ENCODE measurements at regions not wholly inside any gene's neighbourhood (a gene's known extent, or its start where the extent isn't known, plus 50 kb on each side); places are given as distances from the start of the nearest gene placed in this dataset.

DNA sequence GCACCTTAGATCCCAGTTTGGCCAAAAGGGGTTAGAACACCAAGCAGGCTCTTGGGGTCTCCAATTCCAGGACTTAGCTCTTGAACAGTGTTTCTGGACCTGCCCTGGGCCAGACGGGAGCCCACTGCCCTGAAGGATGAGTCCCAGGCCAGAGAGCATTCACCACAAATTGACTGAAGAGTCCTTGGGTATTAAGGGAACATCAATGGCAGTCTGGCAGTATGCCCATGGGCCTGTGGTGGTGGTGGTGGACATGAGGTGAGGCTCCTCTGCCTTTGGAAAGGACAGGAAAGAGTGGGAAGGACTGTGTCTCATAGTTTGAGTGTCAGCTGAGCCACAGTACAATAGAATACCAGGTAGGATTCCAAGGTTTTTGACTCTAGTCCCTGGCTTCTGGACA, 960.0 kb downstream of the DIPK2A start:
- intact Hi-C loops (cut with DNase I) = no loop called here
- TF ChIP-seq, protein P1, sequence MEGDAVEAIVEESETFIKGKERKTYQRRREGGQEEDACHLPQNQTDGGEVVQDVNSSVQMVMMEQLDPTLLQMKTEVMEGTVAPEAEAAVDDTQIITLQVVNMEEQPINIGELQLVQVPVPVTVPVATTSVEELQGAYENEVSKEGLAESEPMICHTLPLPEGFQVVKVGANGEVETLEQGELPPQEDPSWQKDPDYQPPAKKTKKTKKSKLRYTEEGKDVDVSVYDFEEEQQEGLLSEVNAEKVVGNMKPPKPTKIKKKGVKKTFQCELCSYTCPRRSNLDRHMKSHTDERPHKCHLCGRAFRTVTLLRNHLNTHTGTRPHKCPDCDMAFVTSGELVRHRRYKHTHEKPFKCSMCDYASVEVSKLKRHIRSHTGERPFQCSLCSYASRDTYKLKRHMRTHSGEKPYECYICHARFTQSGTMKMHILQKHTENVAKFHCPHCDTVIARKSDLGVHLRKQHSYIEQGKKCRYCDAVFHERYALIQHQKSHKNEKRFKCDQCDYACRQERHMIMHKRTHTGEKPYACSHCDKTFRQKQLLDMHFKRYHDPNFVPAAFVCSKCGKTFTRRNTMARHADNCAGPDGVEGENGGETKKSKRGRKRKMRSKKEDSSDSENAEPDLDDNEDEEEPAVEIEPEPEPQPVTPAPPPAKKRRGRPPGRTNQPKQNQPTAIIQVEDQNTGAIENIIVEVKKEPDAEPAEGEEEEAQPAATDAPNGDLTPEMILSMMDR (IDR thresholded peaks at IDR 0.05) = no peak
- H3K27me3 ChIP-seq (ENCODE audit: low read depth) = no peaks in the 10 kb centered on the region
- no peak overlapping the region for H3K27ac ChIP-seq
- ATAC-seq (no peak), DNase-seq (no peak)
- H3K4me1 ChIP-seq = no peaks in the 10 kb centered on the region
- no peak overlapping the region for H3K4me3 ChIP-seq
- H3K9me3 ChIP-seq = no peaks in the 10 kb centered on the region
- no peaks in the 10 kb centered on the region for H3K36me3 ChIP-seq

DNA sequence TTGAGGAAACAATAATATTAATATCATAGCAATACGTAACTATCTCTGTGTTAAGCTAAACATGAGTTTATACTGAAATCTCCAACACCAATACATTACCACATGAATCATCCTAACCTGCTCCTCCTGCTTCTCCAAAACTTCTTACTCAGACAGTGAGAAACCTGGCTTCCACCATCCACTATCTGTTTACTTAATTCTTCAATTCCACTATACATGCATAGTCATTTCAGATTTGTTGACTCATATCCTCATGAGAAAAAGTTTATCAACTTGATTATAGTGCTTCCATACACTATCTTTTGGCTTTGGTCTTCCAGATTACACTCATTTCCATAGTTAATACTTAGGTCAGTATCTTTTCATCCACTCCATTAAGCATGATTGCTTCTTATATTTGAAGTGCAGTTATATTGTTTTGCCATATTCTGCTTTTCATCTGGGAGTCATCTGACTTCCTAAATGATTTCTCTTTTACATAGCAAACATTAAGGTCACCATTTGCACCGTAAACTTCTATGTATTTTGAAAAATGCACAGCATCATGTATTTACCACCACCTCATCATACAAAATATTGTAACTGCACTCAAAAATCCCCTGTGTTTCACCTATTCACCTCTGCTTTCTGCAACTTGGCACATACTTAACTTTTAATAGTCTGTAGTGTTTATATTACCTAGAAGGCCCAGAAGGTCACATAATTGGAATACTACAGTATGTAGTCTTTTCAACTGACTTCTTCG, 970.6 kb downstream of the DIPK2A start:
- Histone ChIP-seq H3K9me3 (no peaks in the 10 kb centered on the region), H3K27me3 (ENCODE audit: low read depth) (no peaks in the 10 kb centered on the region), H3K4me3 (no peak overlapping the region), H3K4me1 (no peaks in the 10 kb centered on the region), H3K27ac (no peak overlapping the region), H3K36me3 (no peaks in the 10 kb centered on the region)
- ATAC-seq (no peak), DNase-seq (no peak)
- intact Hi-C loops (cut with DNase I) = no loop called here
- TF ChIP-seq, protein P1 (IDR thresholded peaks at IDR 0.05) = no peak

DNA sequence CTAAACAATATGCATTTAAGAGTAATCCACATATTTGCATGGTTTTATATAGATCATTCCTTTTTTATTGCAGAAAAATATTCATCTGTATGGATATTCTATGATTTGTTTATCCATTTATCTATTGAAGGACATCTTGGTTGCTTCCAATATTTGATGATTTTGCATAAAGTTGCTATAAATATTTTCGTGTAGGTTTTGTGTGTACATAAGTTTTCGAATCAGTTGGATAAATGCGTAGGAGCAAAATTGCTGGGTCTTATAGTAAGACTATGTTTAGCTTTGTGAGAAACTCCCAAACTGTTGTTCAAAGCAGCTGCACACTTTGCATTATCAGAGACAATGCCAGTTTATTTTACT, 971.2 kb downstream of the DIPK2A start:
- H3K36me3 ChIP-seq = no peaks in the 10 kb centered on the region
- DNase-seq = no peak
- ATAC-seq = no peak
- no peaks in the 10 kb centered on the region for H3K9me3 ChIP-seq
- no peak overlapping the region for H3K27ac ChIP-seq
- TF ChIP-seq, protein P1 (IDR thresholded peaks at IDR 0.05) = no peak
- H3K4me3 ChIP-seq = no peak overlapping the region
- intact Hi-C loops (cut with DNase I) = no loop called here
- H3K27me3 ChIP-seq (ENCODE audit: low read depth) = no peaks in the 10 kb centered on the region
- H3K4me1 ChIP-seq = no peaks in the 10 kb centered on the region

DNA sequence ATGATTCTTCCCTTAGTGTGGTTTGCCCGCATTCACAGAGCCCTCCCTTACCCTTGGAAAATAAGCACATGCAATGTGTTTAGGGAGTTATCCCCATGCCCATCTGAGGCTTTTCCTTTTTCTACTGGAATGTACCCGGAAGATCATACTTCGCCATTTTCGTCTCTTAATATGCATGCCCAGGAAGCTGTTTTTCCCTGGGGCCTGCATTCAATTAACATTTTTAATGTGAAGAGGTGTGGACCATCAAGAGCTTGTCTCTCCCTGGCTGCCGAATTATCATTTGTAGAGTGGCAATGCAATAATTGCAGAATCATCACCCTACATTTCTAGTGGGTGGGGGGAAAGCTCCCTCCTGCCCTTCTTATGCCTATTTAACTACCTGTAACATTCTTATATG, 976.3 kb downstream of the DIPK2A start:
- Histone ChIP-seq H3K27ac (no peak overlapping the region), H3K27me3 (ENCODE audit: low read depth) (no peaks in the 10 kb centered on the region), H3K9me3 (no peaks in the 10 kb centered on the region), H3K4me1 (no peaks in the 10 kb centered on the region), H3K4me3 (no peak overlapping the region), H3K36me3 (no peaks in the 10 kb centered on the region)
- ATAC-seq = no peak
- TF ChIP-seq, protein P1 (IDR thresholded peaks at IDR 0.05) = no peak
- no peak for DNase-seq
- intact Hi-C loops (cut with DNase I) = no loop called here

DNA sequence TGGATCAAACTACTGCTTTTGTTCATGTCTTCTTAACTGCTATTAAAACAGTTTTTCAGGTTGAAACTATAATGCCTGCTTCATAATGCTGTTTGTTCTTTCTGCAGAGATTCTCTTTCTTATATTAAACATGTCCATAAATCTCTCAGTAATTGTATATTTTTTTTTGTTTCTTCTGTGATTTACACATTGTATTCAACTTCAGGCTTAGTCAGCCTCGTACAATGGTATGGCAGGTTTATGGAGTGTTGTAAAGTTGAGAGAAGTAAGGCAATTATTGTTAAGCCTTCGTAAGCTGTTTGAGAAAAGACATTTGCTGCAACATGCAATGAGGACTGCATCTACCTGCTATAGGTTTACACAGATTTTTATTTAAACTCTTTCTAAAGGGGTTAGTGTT, 977.1 kb downstream of the DIPK2A start:
- intact Hi-C loops (cut with DNase I) = no loop called here
- DNase-seq (no peak), ATAC-seq (no peak)

More for the DNA sequence above, 977.1 kb downstream of the DIPK2A start:
- no peaks in the 10 kb centered on the region for H3K4me1 ChIP-seq
- no peak overlapping the region for H3K27ac ChIP-seq
- no peaks in the 10 kb centered on the region for H3K9me3 ChIP-seq
- no peak overlapping the region for H3K4me3 ChIP-seq
- no peaks in the 10 kb centered on the region for H3K27me3 ChIP-seq (ENCODE audit: low read depth)
- TF ChIP-seq, protein P1 (IDR thresholded peaks at IDR 0.05) = no peak
- H3K36me3 ChIP-seq = no peaks in the 10 kb centered on the region

All from lower lobe of right lung (tissue), 2 donors.